SU-DHL-6 (cell line): ENCODE measurements at regions not wholly inside any gene's neighbourhood (a gene's known extent, or its start where the extent isn't known, plus 50 kb on each side); places are given as distances from the start of the nearest gene placed in this dataset.

Source experiments
- EZH2phosphoT487 ChIP-seq: fragments of 200-600 bp; sonication (generic), shearing (Covaris generic); conservative IDR thresholded peaks from 2 replicates; pipeline ENCODE4 v1.6.1; 2018; ENCODE audit warnings: mild to moderate bottlenecking, antibody characterized with exemption, low read length, moderate library complexity, mixed read lengths
- TF ChIP-seq, protein P1 (sequence below): fragments of 200-600 bp; sonication (generic); IDR thresholded peaks from one replicate; pipeline ENCODE4 v1.5.1; 2017; ENCODE audit warnings: antibody characterized with exemption, mild to moderate bottlenecking, low read length, moderate library complexity; ENCODE audit not compliant: insufficient read depth, poor library complexity, severe bottlenecking

DNA sequence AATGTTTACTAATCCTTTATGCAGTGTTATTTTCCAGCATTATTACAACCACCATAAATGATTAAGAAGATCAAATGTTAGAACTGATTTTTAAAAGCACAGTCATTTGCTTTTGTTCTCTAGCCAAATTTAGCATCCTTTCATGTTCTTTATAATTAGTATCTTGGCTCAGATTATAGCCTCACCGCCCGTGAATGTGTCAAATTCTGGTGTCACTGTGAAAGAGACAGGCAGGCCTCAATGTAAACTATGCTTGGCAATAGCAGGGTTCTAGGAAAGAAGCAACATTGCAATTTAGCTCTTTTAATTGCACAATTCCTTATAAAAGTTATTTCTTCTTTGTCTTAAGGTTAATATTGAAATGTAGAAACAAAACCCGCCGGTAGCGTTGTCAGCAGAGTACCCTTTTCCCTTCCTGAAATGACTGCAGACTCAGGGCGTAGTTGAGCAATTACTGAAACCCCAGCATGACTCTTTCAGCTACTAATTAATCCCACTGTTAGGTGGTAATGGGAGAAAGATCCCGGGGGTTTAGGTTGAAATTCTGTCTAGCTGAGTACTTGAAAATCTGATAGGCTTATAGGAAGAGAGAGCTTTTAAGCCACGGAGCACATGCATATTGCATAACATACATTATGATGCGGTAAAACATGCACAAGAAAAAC, 1600.5 kb upstream of the SEL1L start:
- TF ChIP-seq, protein P1, sequence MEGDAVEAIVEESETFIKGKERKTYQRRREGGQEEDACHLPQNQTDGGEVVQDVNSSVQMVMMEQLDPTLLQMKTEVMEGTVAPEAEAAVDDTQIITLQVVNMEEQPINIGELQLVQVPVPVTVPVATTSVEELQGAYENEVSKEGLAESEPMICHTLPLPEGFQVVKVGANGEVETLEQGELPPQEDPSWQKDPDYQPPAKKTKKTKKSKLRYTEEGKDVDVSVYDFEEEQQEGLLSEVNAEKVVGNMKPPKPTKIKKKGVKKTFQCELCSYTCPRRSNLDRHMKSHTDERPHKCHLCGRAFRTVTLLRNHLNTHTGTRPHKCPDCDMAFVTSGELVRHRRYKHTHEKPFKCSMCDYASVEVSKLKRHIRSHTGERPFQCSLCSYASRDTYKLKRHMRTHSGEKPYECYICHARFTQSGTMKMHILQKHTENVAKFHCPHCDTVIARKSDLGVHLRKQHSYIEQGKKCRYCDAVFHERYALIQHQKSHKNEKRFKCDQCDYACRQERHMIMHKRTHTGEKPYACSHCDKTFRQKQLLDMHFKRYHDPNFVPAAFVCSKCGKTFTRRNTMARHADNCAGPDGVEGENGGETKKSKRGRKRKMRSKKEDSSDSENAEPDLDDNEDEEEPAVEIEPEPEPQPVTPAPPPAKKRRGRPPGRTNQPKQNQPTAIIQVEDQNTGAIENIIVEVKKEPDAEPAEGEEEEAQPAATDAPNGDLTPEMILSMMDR, result no peak
- no peak for TF ChIP-seq EZH2phosphoT487
